ENCODE measurements at regions not wholly inside any gene's neighbourhood (a gene's known extent, or its start where the extent isn't known, plus 50 kb on each side); places are given as distances from the start of the nearest gene placed in this dataset.
"Not testable (repeated sequence)": the region's sequence is repeated elsewhere in the genome, so short reads cannot be mapped to it uniquely, and the experiment has no call there.

DNA sequence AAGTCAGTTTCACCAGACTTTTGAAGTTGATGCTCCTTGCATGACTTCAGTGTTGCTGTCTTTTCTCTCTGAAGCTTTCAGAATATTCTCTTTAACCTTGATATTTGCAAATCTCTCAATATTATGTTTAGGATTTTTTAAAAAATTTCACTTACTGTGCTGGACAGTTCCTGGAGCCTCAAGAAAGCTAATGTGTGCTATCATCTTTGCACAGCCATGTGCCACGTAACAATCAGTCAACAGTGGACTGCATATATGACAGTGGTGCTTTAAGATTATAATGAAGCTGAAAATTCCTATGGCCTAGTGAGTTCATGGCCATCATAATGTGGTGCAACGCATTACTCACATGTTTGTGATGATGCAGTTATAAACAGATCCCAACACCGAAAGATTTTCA is 59.1 kb upstream of the OGFRL1 start:
- Mint-ChIP-seq H3K27me3 (ENCODE audit: unreplicated experiment) (peaks cover 3% of the 10 kb centered on the region), H3K9me3 (ENCODE audit: unreplicated experiment) (no peaks in the 10 kb centered on the region), H3K4me3 (ENCODE audit: unreplicated experiment) (no peak overlapping the region), H3K36me3 (ENCODE audit: unreplicated experiment) (no peaks in the 10 kb centered on the region), H3K4me1 (ENCODE audit: unreplicated experiment) (peaks cover 13% of the 10 kb centered on the region), H3K27ac (ENCODE audit: unreplicated experiment) (no peak overlapping the region)
- DNase-seq (ENCODE audit: extremely low spot score, unreplicated experiment): no peak
- TF ChIP-seq, protein P1, sequence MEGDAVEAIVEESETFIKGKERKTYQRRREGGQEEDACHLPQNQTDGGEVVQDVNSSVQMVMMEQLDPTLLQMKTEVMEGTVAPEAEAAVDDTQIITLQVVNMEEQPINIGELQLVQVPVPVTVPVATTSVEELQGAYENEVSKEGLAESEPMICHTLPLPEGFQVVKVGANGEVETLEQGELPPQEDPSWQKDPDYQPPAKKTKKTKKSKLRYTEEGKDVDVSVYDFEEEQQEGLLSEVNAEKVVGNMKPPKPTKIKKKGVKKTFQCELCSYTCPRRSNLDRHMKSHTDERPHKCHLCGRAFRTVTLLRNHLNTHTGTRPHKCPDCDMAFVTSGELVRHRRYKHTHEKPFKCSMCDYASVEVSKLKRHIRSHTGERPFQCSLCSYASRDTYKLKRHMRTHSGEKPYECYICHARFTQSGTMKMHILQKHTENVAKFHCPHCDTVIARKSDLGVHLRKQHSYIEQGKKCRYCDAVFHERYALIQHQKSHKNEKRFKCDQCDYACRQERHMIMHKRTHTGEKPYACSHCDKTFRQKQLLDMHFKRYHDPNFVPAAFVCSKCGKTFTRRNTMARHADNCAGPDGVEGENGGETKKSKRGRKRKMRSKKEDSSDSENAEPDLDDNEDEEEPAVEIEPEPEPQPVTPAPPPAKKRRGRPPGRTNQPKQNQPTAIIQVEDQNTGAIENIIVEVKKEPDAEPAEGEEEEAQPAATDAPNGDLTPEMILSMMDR (IDR thresholded peaks at IDR 0.05): no peak

DNA sequence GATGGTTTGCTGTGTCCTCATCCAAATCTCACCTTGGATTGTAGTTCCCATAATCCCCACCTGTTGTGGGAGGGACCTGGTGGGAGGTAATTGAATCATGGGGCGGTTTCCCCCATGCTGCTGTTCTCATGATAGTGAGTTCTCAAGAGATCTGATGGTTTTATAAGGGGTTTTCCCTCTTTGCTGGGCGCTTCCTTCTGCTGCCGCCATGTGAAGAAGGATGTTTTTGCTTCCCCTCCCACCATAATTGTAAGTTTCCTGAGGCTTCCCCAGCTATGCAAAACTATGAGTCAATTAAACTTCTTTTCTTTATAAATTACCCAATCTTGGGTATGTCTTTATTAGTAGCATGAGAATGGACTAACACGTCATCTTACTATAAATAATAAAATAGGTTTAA is 55.7 kb upstream of the OGFRL1 start:
- not testable (repeated sequence) for H3K27ac Mint-ChIP-seq (ENCODE audit: unreplicated experiment); H3K27me3 Mint-ChIP-seq (ENCODE audit: unreplicated experiment); H3K4me3 Mint-ChIP-seq (ENCODE audit: unreplicated experiment); H3K9me3 Mint-ChIP-seq (ENCODE audit: unreplicated experiment); DNase-seq (ENCODE audit: extremely low spot score, unreplicated experiment); H3K36me3 Mint-ChIP-seq (ENCODE audit: unreplicated experiment)
- H3K4me1 Mint-ChIP-seq (ENCODE audit: unreplicated experiment): peaks cover 13% of the 10 kb centered on the region

DNA sequence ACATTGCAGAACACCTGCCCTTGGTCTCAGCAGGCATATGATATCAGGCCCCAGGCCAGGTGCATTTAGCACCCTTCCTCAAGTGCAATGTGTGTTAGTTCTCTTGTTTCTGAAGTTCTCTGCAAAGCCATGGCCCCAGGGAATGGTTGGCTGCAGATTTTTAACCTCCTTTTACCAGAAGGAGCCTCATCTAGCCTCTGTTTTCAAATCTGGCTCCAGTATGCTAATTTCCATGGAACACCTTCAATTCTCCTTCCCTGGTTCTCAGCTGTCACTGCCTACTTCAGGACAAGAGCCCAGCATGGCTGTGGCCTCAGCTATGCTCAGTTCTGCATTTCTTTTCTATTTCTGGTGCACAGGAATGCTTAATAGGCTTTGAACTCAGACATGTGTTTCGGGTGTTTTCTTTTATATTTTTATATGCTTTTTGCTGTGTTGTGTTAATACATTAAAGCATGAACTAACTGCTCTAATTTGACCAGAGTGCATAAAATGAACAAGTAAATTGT is 51.6 kb upstream of the OGFRL1 start:
- peaks cover 12% of the 10 kb centered on the region for H3K9me3 Mint-ChIP-seq (ENCODE audit: unreplicated experiment)
- H3K27me3 Mint-ChIP-seq (ENCODE audit: unreplicated experiment): no peaks in the 10 kb centered on the region
- peaks cover 6% of the 10 kb centered on the region for H3K4me1 Mint-ChIP-seq (ENCODE audit: unreplicated experiment)
- no peak for DNase-seq (ENCODE audit: extremely low spot score, unreplicated experiment)
- H3K4me3 Mint-ChIP-seq (ENCODE audit: unreplicated experiment): no peak overlapping the region
- peaks cover under 1% of the 10 kb centered on the region for H3K36me3 Mint-ChIP-seq (ENCODE audit: unreplicated experiment)
- no peak overlapping the region for H3K27ac Mint-ChIP-seq (ENCODE audit: unreplicated experiment)
- TF ChIP-seq, protein P1 (IDR thresholded peaks at IDR 0.05): no peak

DNA sequence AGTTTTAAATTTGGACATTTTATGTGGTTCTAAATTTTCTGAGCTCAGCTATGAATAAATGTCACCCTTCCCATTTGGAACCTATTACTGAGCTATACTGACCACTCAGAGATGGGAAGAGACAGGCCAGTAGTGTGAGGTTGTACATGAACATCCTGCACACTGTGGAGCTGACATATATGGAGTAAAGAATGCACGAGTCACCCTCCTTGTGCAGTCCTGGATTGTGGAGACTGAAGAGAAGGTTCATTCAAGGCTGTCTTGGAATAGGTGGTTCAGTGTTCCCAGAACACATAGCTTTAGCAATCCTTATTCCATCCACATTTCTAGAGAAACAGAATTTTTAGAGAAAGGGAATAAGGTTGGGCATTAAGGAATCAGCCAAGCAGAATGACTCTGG is 50.3 kb upstream of the OGFRL1 start:
- Mint-ChIP-seq H3K4me3 (ENCODE audit: unreplicated experiment) (no peak overlapping the region), H3K27me3 (ENCODE audit: unreplicated experiment) (no peaks in the 10 kb centered on the region), H3K27ac (ENCODE audit: unreplicated experiment) (no peak overlapping the region), H3K36me3 (ENCODE audit: unreplicated experiment) (peaks cover 6% of the 10 kb centered on the region), H3K9me3 (ENCODE audit: unreplicated experiment) (peaks cover 23% of the 10 kb centered on the region), H3K4me1 (ENCODE audit: unreplicated experiment) (peaks cover 2% of the 10 kb centered on the region)
- no peak for DNase-seq (ENCODE audit: extremely low spot score, unreplicated experiment)
- TF ChIP-seq, protein P1 (IDR thresholded peaks at IDR 0.05): no peak

Measured in osteocyte (in vitro differentiated cells).